ENCODE measurements at regions not wholly inside any gene's neighbourhood (a gene's known extent, or its start where the extent isn't known, plus 50 kb on each side); places are given as distances from the start of the nearest gene placed in this dataset.

GRCh38 chr5:20958641-20959040 lies 970.6 kb upstream of the CDH18 start:
- ChIA-PET CTCF (no interaction called here), POLR2A (no interaction called here)
- no peaks in the 10 kb centered on the region for H3K79me2 ChIP-seq (ENCODE audit: control insufficient read depth, insufficient read depth, low read length)
- no peaks in the 10 kb centered on the region for H3K9me3 ChIP-seq (replicated peaks; ENCODE audit: control insufficient read depth, insufficient read depth, low read length)
- FAIRE-seq (no peak), DNase-seq (ENCODE audit: low read depth, low spot score) (no peak)
- BruUV-seq (replicated peaks), result no TSS peak
- dilution Hi-C loops (cut with MboI; ENCODE audit: extremely low pct_ligation_motif_present, low sequenced_read_pairs) (no loop called here), intact Hi-C loops (cut with micrococcal nuclease) (no loop called here)
- no peaks in the 10 kb centered on the region for H3K36me3 ChIP-seq (ENCODE audit: control insufficient read depth in 2 of 2, extremely low read depth in 1 of 2, insufficient read depth in 2 of 2, low read length in 2 of 2)
- H3K4me3 ChIP-seq (replicated peaks in 1 of 3; ENCODE audit: insufficient read depth in 1 of 3, low read depth in 1 of 3, low read length in 3 of 3), result no peak overlapping the region
- H3K9ac ChIP-seq (replicated peaks; ENCODE audit: extremely low read depth, insufficient read depth, low read length), result no peak overlapping the region
- no peak overlapping the region for H3K4me2 ChIP-seq (ENCODE audit: insufficient read depth, low read length)
- no peaks in the 10 kb centered on the region for H3K4me1 ChIP-seq (ENCODE audit: control insufficient read depth, extremely low read depth, insufficient read depth, low read length)
- H3K27me3 ChIP-seq (ENCODE audit: control insufficient read depth in 2 of 2, insufficient read depth in 2 of 2, low read length in 2 of 2), result no peaks in the 10 kb centered on the region
- no peaks in the 10 kb centered on the region for H4K20me1 ChIP-seq (replicated peaks; ENCODE audit: control insufficient read depth, extremely low read depth, insufficient read depth, low read length)
- no peaks in the 10 kb centered on the region for H3K9me1 ChIP-seq (replicated peaks; ENCODE audit: control insufficient read depth, extremely low read depth, insufficient read depth, low read length)
- no peak overlapping the region for H2AFZ ChIP-seq (ENCODE audit: low read depth, low read length)
- TF ChIP-seq POLR2AphosphoS5 (IDR thresholded peaks at IDR 0.05; ENCODE audit: insufficient read depth, low read depth, low read length), result no peak
- no peak for TF ChIP-seq CTCF (IDR thresholded peaks at IDR 0.05; ENCODE audit: extremely low read depth in 1 of 2, insufficient read depth in 1 of 2, low read depth in 1 of 2, low read length in 2 of 2)
- TF ChIP-seq FOS (IDR thresholded peaks at IDR 0.05; ENCODE audit: borderline replicate concordance, insufficient read depth, low read length), result no peak
- no peak for TF ChIP-seq EZH2 (IDR thresholded peaks at IDR 0.05; ENCODE audit: borderline replicate concordance, low read depth, low read length, severe bottlenecking)
- no peak for TF ChIP-seq MAX (IDR thresholded peaks at IDR 0.05; ENCODE audit: insufficient read depth, insufficient read length)
- no peak for TF ChIP-seq JUN (IDR thresholded peaks at IDR 0.05; ENCODE audit: borderline replicate concordance, insufficient read depth, insufficient read length, low read depth)
- TF ChIP-seq POLR2A (IDR thresholded peaks at IDR 0.05; ENCODE audit: low read depth, low read length), result no peak
- TF ChIP-seq MYC (IDR thresholded peaks at IDR 0.05; ENCODE audit: low read depth, low read length), result no peak
- TF ChIP-seq GATA2 (IDR thresholded peaks at IDR 0.05; ENCODE audit: insufficient read depth, insufficient read length, low read depth, low read length), result no peak
- H3K27ac ChIP-seq (ENCODE audit: insufficient read depth, low read depth, low read length), result no peak overlapping the region

Measured in endothelial cell of umbilical vein (primary cell).